ENCODE measurements at regions not wholly inside any gene's neighbourhood (a gene's known extent, or its start where the extent isn't known, plus 50 kb on each side); places are given as distances from the start of the nearest gene placed in this dataset.
A peak's percentile ranks its signal among the peaks of the same experiment; 100 is the strongest.
"Not testable (repeated sequence)": the region's sequence is repeated elsewhere in the genome, so short reads cannot be mapped to it uniquely, and the experiment has no call there.

DNA sequence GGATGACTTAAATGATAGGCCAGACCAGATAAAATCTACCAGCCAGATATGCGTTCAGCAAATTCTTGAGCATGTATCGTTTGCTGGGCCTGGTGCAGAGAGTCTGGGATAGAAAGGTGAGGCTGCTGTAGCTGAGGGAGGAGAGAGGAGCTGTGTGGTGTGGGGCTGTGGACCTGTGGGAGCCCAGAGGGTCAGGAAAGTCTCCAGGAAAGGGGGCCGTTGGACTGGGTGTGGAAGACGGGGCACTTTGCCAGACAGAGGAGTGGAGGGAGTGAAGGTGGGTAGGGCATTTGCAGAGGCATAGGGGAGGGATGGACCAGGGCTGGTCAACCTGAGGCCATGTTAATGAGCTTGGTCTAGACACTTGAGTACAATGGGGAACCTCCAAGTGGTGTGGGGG, 124.7 kb upstream of the UNC5B start:
- H2AFZ ChIP-seq (replicated peaks) = no peak overlapping the region
- H3F3A ChIP-seq (ENCODE audit: low read depth) = peaks cover 33% of the 10 kb centered on the region
- H3K27ac ChIP-seq = no peak overlapping the region
- H3K36me3 ChIP-seq = no peaks in the 10 kb centered on the region
- Mint-ChIP-seq H3K27me3 (ENCODE audit: insufficient read depth, low read depth) (peaks cover 12% of the 10 kb centered on the region), H3K9me3 (no peaks in the 10 kb centered on the region), H3K4me3 (no peak overlapping the region), H3K27ac (no peak overlapping the region), H3K36me3 (no peaks in the 10 kb centered on the region), H3K4me1 (peaks cover 34% of the 10 kb centered on the region)
- DNase-seq (ENCODE audit: low spot score) = no peak
- no peaks in the 10 kb centered on the region for H4K20me1 ChIP-seq (ENCODE audit: low read depth)
- H3K79me2 ChIP-seq (ENCODE audit: low read depth) = no peaks in the 10 kb centered on the region
- TF ChIP-seq, protein P1, sequence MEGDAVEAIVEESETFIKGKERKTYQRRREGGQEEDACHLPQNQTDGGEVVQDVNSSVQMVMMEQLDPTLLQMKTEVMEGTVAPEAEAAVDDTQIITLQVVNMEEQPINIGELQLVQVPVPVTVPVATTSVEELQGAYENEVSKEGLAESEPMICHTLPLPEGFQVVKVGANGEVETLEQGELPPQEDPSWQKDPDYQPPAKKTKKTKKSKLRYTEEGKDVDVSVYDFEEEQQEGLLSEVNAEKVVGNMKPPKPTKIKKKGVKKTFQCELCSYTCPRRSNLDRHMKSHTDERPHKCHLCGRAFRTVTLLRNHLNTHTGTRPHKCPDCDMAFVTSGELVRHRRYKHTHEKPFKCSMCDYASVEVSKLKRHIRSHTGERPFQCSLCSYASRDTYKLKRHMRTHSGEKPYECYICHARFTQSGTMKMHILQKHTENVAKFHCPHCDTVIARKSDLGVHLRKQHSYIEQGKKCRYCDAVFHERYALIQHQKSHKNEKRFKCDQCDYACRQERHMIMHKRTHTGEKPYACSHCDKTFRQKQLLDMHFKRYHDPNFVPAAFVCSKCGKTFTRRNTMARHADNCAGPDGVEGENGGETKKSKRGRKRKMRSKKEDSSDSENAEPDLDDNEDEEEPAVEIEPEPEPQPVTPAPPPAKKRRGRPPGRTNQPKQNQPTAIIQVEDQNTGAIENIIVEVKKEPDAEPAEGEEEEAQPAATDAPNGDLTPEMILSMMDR (IDR thresholded peaks at IDR 0.05) = no peak
- no peak for TF ChIP-seq EZH2 (IDR thresholded peaks at IDR 0.05)
- no peaks in the 10 kb centered on the region for H3K9me3 ChIP-seq (ENCODE audit: low read depth)
- H3K9ac ChIP-seq = no peak overlapping the region
- no peak overlapping the region for H3K4me3 ChIP-seq
- peak overlapping the region; percentile 72 for H3K4me2 ChIP-seq
- peaks cover 77% of the 10 kb centered on the region for H3K4me1 ChIP-seq
- H3K27me3 ChIP-seq = no peaks in the 10 kb centered on the region

DNA sequence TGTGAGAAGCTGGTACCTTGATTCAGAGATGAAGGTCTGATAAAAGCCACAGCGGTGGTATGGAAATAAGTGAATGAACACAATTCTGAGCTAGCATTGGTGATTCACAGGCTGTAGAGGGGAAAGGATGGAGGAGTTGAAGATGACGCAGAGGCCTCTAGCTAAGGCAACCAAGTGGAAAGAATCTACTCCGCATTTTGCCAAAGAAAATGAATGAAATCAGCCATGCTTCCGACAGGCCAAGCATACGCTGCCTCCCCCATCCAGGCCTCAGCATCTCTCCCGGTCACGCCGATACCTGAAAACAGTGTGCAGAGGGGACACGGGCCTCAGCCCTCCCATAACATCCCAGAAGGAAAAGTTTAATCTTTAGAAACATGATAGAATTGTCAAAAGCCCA, 124.3 kb upstream of the UNC5B start:
- Mint-ChIP-seq H3K36me3 (no peaks in the 10 kb centered on the region), H3K9me3 (no peaks in the 10 kb centered on the region), H3K4me3 (no peak overlapping the region), H3K27me3 (ENCODE audit: insufficient read depth, low read depth) (peaks cover 11% of the 10 kb centered on the region), H3K4me1 (peaks cover 34% of the 10 kb centered on the region), H3K27ac (no peak overlapping the region)
- Histone ChIP-seq H3K27ac (no peak overlapping the region), H3K4me1 (peaks cover 78% of the 10 kb centered on the region), H2AFZ (replicated peaks) (no peak overlapping the region), H3K79me2 (ENCODE audit: low read depth) (no peaks in the 10 kb centered on the region), H3K27me3 (no peaks in the 10 kb centered on the region), H3K36me3 (no peaks in the 10 kb centered on the region), H4K20me1 (ENCODE audit: low read depth) (no peaks in the 10 kb centered on the region), H3K9me3 (ENCODE audit: low read depth) (no peaks in the 10 kb centered on the region), H3K4me3 (no peak overlapping the region), H3K4me2 (peak overlapping the region; percentile 11), H3F3A (ENCODE audit: low read depth) (peaks cover 38% of the 10 kb centered on the region), H3K9ac (no peak overlapping the region)
- TF ChIP-seq EZH2phosphoT487 (IDR thresholded peaks at IDR 0.05) = no peak
- no peak for TF ChIP-seq EZH2 (IDR thresholded peaks at IDR 0.05)
- TF ChIP-seq, protein P1 (IDR thresholded peaks at IDR 0.05) = no peak
- DNase-seq (ENCODE audit: low spot score) = no peak

DNA sequence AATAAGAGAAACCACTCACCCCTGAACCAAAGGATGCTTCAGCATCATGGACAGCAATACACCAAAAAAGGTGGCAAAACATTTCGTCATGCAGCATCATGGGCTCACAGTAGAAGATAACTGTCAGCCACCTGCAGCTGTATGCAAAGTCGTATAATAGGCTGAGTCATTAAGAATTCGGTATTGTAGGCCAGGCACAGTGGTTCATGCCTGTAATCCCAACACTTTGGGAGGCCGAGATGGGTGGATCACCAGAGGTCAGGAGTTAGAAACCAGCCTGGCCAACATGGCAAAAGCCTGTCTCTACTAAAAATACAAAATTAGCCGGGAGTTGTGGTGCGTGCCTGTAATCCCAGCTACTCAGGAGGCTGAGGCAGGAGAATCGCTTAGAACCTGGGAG, 123.8 kb upstream of the UNC5B start:
- H3K4me3 ChIP-seq; H3K9me3 Mint-ChIP-seq; DNase-seq (ENCODE audit: low spot score); H3K4me3 Mint-ChIP-seq; H3K9ac ChIP-seq; H3K27ac ChIP-seq; H2AFZ ChIP-seq (replicated peaks); H3K36me3 Mint-ChIP-seq; H3K9me3 ChIP-seq (ENCODE audit: low read depth); H3K27me3 ChIP-seq; H3K4me2 ChIP-seq; H3K79me2 ChIP-seq (ENCODE audit: low read depth); H4K20me1 ChIP-seq (ENCODE audit: low read depth); H3K36me3 ChIP-seq; H3K27ac Mint-ChIP-seq: not testable (repeated sequence)
- Histone ChIP-seq H3K4me1 (peaks cover 78% of the 10 kb centered on the region), H3F3A (ENCODE audit: low read depth) (peaks cover 41% of the 10 kb centered on the region)
- H3K27me3 Mint-ChIP-seq (ENCODE audit: insufficient read depth, low read depth) = peaks cover 10% of the 10 kb centered on the region
- H3K4me1 Mint-ChIP-seq = peaks cover 35% of the 10 kb centered on the region

DNA sequence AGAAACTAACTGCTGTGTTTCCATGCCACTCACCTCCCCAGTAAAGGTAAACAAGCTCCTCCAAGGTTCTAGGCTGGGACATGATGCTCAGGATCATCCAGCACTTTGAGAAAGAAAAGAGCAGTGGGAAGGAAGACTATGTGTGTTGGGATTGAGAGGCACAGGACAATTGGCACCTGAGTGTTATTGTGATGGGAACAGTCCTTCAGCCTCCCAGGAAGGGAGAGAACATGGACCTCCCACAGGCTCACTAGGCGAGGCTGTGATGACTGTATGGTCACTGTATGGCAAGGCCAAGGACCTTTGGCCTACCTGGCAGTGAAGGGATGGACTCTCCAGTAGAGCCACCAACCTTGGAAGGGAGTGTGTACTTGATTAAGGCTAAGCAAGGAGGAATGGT, 123.2 kb upstream of the UNC5B start:
- Mint-ChIP-seq H3K27ac (no peak overlapping the region), H3K9me3 (no peaks in the 10 kb centered on the region)

More for the DNA sequence above, 123.2 kb upstream of the UNC5B start:
- Histone ChIP-seq H2AFZ (replicated peaks) (no peak overlapping the region), H3K9me3 (ENCODE audit: low read depth) (no peaks in the 10 kb centered on the region), H3F3A (ENCODE audit: low read depth) (peaks cover 41% of the 10 kb centered on the region), H3K4me2 (no peak overlapping the region), H3K4me3 (no peak overlapping the region), H3K27ac (no peak overlapping the region), H3K36me3 (no peaks in the 10 kb centered on the region), H3K79me2 (ENCODE audit: low read depth) (no peaks in the 10 kb centered on the region), H3K9ac (no peak overlapping the region), H3K4me1 (peaks cover 72% of the 10 kb centered on the region), H4K20me1 (ENCODE audit: low read depth) (no peaks in the 10 kb centered on the region), H3K27me3 (no peaks in the 10 kb centered on the region)
- TF ChIP-seq, protein P1 (IDR thresholded peaks at IDR 0.05) = no peak
- no peak for TF ChIP-seq EZH2 (IDR thresholded peaks at IDR 0.05)
- no peak for TF ChIP-seq EZH2phosphoT487 (IDR thresholded peaks at IDR 0.05)
- no peak overlapping the region for H3K4me3 Mint-ChIP-seq
- no peaks in the 10 kb centered on the region for H3K36me3 Mint-ChIP-seq
- DNase-seq (ENCODE audit: low spot score) = no peak
- H3K4me1 Mint-ChIP-seq = peaks cover 35% of the 10 kb centered on the region
- H3K27me3 Mint-ChIP-seq (ENCODE audit: insufficient read depth, low read depth) = peaks cover 13% of the 10 kb centered on the region

All from neural progenitor cell (in vitro differentiated cells).